H9 (cell line): ENCODE measurements at regions not wholly inside any gene's neighbourhood (a gene's known extent, or its start where the extent isn't known, plus 50 kb on each side); places are given as distances from the start of the nearest gene placed in this dataset.

Source experiments
- DNase-seq: peaks from one replicate; pipeline ENCODE4 v3.0.0-alpha.2; 2017
- H2AFZ ChIP-seq: one replicate; pipeline ENCODE4 v1.6.1; 2013; ENCODE audit warnings: mild to moderate bottlenecking, low read length, control low read depth, moderate library complexity
- H2AK5ac ChIP-seq: 2 replicates; pipeline ENCODE4 v1.6.1; 2013; ENCODE audit warnings: low read length, control low read depth, mixed read lengths; ENCODE audit not compliant: insufficient read length
- H2BK120ac ChIP-seq: one replicate; pipeline ENCODE4 v1.6.1; 2013; ENCODE audit warnings: low read depth, mild to moderate bottlenecking, low read length, control low read depth, inconsistent platforms; ENCODE audit not compliant: poor library complexity, severe bottlenecking
- H2BK12ac ChIP-seq: 2 replicates; pipeline ENCODE4 v1.6.1; 2013; ENCODE audit warnings: low read length, control low read depth, mixed read lengths, low read depth; ENCODE audit not compliant: insufficient read length
- H2BK15ac ChIP-seq: 2 replicates; pipeline ENCODE4 v1.6.1; 2013; ENCODE audit warnings: low read depth, low read length, control low read depth
- H2BK20ac ChIP-seq: one replicate; pipeline ENCODE4 v1.6.1; 2013; ENCODE audit warnings: low read depth, mild to moderate bottlenecking, low read length, control low read depth, inconsistent platforms; ENCODE audit not compliant: poor library complexity, severe bottlenecking
- H2BK5ac ChIP-seq: 2 replicates; pipeline ENCODE4 v1.6.1; 2013; ENCODE audit warnings: low read length, control low read depth, mixed read lengths; ENCODE audit not compliant: insufficient read length
- H3K14ac ChIP-seq: 2 replicates; pipeline ENCODE4 v1.6.1; 2013; ENCODE audit warnings: low read length, control low read depth; ENCODE audit not compliant: insufficient read depth
- H3K18ac ChIP-seq: 2 replicates; pipeline ENCODE4 v1.6.1; 2013; ENCODE audit warnings: low read depth, mild to moderate bottlenecking, mixed read lengths, low read length, control low read depth; ENCODE audit not compliant: insufficient read length
- H3K23ac ChIP-seq: 2 replicates; pipeline ENCODE4 v1.6.1; 2013; ENCODE audit warnings: low read length, control low read depth, mixed read lengths, low read depth; ENCODE audit not compliant: insufficient read length
- H3K23me2 ChIP-seq: 2 replicates; pipeline ENCODE4 v1.6.1; 2013; ENCODE audit warnings: low read depth, mild to moderate bottlenecking, mixed read lengths, low read length, control low read depth; ENCODE audit not compliant: insufficient read length, poor library complexity, severe bottlenecking
- H3K27ac ChIP-seq: 2 replicates; pipeline ENCODE4 v1.5.1; 2013; ENCODE audit warnings: low read length, control low read depth, mixed read lengths, low read depth; ENCODE audit not compliant: insufficient read length
- H3K27me3 ChIP-seq: 2 replicates; pipeline ENCODE4 v1.6.1; 2013; ENCODE audit warnings: low read length, control low read depth, inconsistent platforms; ENCODE audit not compliant: insufficient read depth
- H3K4ac ChIP-seq: 2 replicates; pipeline ENCODE4 v1.6.1; 2013; ENCODE audit warnings: low read depth, mild to moderate bottlenecking, control low read depth, inconsistent platforms, low read length, moderate library complexity
- H3K4me1 ChIP-seq: 2 replicates; pipeline ENCODE4 v1.6.1; 2013; ENCODE audit warnings: low read length, control low read depth, inconsistent platforms; ENCODE audit not compliant: insufficient read depth
- H3K4me2 ChIP-seq: 2 replicates; pipeline ENCODE4 v1.6.1; 2013; ENCODE audit warnings: low read length, control low read depth, mixed read lengths; ENCODE audit not compliant: insufficient read length, insufficient read depth
- H3K56ac ChIP-seq: 2 replicates; pipeline ENCODE4 v1.6.1; 2013; ENCODE audit warnings: low read depth, mild to moderate bottlenecking, mixed read lengths, low read length, control low read depth; ENCODE audit not compliant: insufficient read length
- H3K79me1 ChIP-seq: 2 replicates; pipeline ENCODE4 v1.6.1; 2013; ENCODE audit warnings: low read depth, mild to moderate bottlenecking, moderate library complexity, low read length, control low read depth, inconsistent platforms; ENCODE audit not compliant: insufficient read depth, poor library complexity, severe bottlenecking
- H3K79me2 ChIP-seq: 2 replicates; pipeline ENCODE4 v1.6.1; 2013; ENCODE audit warnings: low read length, control low read depth, inconsistent platforms; ENCODE audit not compliant: insufficient read depth
- H3K9ac ChIP-seq: 2 replicates; pipeline ENCODE4 v1.6.1; 2013; ENCODE audit warnings: low read length, control low read depth, mixed read lengths; ENCODE audit not compliant: insufficient read length; ENCODE audit errors: extremely low read depth
- H3K9me3 ChIP-seq: one replicate; pipeline ENCODE4 v1.6.1; 2013; ENCODE audit warnings: low read depth, low read length, inconsistent platforms; ENCODE audit not compliant: control insufficient read depth
- H3T11ph ChIP-seq: one replicate; pipeline ENCODE4 v1.6.1; 2013; ENCODE audit warnings: mild to moderate bottlenecking, low read length, control low read depth, inconsistent platforms
- H4K20me1 ChIP-seq: one replicate; pipeline ENCODE4 v1.6.1; 2013; ENCODE audit not compliant: control insufficient read depth, insufficient read length, insufficient read depth
- H4K5ac ChIP-seq: 2 replicates; pipeline ENCODE4 v1.6.1; 2013; ENCODE audit warnings: low read depth, mild to moderate bottlenecking, mixed read lengths, low read length, control low read depth; ENCODE audit not compliant: insufficient read length
- H4K8ac ChIP-seq: replicated peaks from 2 replicates; pipeline ENCODE4 v1.6.1; 2013; ENCODE audit warnings: low read length, control low read depth, mixed read lengths, low read depth; ENCODE audit not compliant: insufficient read length
- H4K91ac ChIP-seq: 2 replicates; pipeline ENCODE4 v1.6.1; 2013; ENCODE audit warnings: low read depth, mild to moderate bottlenecking, moderate library complexity, mixed read lengths, low read length, control low read depth; ENCODE audit not compliant: insufficient read length
- H3K27ac Mint-ChIP-seq, 3 experiments: 2 replicates in 2 of 3; 3 replicates in 1 of 3; pipeline ENCODE4 v1.8.0; 2020 to 2021; ENCODE audit warnings: mixed read lengths in 3 of 3, mild to moderate bottlenecking in 1 of 3, moderate library complexity in 1 of 3
- H3K27me3 Mint-ChIP-seq: 2 replicates; pipeline ENCODE4 v1.8.0; 2021; ENCODE audit warnings: low read depth, mild to moderate bottlenecking, moderate library complexity, mixed read lengths
- H3K36me3 Mint-ChIP-seq, 3 experiments: 2 replicates in 2 of 3; 3 replicates in 1 of 3; pipeline ENCODE4 v1.8.0; 2020 to 2021; ENCODE audit warnings: low read depth in 3 of 3, mixed read lengths in 3 of 3; ENCODE audit not compliant: insufficient read depth in 1 of 3
- H3K4me1 Mint-ChIP-seq, 2 experiments: 2 replicates each; pipeline ENCODE4 v1.8.0; 2020; ENCODE audit warnings: mixed read lengths in 2 of 2
- H3K4me3 Mint-ChIP-seq, 2 experiments: 2 replicates in 1 of 2; 3 replicates in 1 of 2; pipeline ENCODE4 v1.8.0; 2020 to 2021; ENCODE audit warnings: mild to moderate bottlenecking in 2 of 2, mixed read lengths in 2 of 2, moderate library complexity in 1 of 2
- H3K9me3 Mint-ChIP-seq, 2 experiments: 2 replicates in 1 of 2; 3 replicates in 1 of 2; pipeline ENCODE4 v1.8.0; 2020; ENCODE audit warnings: mild to moderate bottlenecking in 2 of 2, mixed read lengths in 2 of 2, moderate library complexity in 1 of 2
- WGBS: extraction: QIAGEN DNeasy Blood & Tissue Kit; methylation state at CpG from one replicate; pipeline ENCODE4 v1.1.7; 2013; ENCODE audit warnings: missing lambda C conversion rate, low lambda C conversion rate, mixed read lengths; ENCODE audit not compliant: insufficient read length; ENCODE audit errors: extremely low coverage; 5-methylcytosine and 5-hydroxymethylcytosine counted together
- TF ChIP-seq, protein P1 (sequence below): fragments of 200-600 bp; sonication (generic); conservative IDR thresholded peaks from 3 replicates; pipeline ENCODE4 v1.8.0; 2021; ENCODE audit warnings: antibody characterized with exemption, mild to moderate bottlenecking

DNA sequence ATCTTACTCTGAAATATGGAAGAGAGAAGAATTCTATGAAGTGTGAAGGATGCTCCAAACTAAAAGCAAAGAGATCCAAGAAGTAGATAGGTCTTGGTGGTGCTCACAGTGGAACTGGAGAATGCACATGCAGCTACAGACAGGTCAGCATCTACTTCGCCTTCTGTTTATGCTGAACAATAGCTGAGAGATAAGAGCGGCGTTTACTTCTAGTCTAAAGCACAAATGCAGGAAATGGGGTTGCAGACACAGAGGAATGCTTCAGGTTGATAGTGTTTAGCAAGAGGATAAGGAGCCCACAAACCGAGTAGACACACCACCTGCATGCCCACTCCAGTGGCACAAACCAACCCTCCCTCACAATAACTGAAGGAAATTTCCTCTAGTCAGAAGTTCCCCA lies 180.0 kb upstream of the RGMB start:
- Histone ChIP-seq H2BK20ac (no peak overlapping the region), H4K8ac (no peak overlapping the region), H3K23me2 (no peaks in the 10 kb centered on the region), H3K4me1 (no peaks in the 10 kb centered on the region), H3K27me3 (no peaks in the 10 kb centered on the region), H2BK15ac (no peak overlapping the region), H3K79me1 (no peaks in the 10 kb centered on the region), H3K9ac (no peak overlapping the region), H4K20me1 (no peaks in the 10 kb centered on the region), H2AFZ (no peak overlapping the region), H4K91ac (no peak overlapping the region), H3T11ph (no peak overlapping the region), H4K5ac (peak overlapping the region; percentile 53), H3K4ac (no peak overlapping the region), H3K18ac (no peak overlapping the region), H3K27ac (no peak overlapping the region), H3K14ac (no peak overlapping the region), H3K9me3 (no peaks in the 10 kb centered on the region), H2BK12ac (no peak overlapping the region), H2AK5ac (no peak overlapping the region), H3K23ac (no peak overlapping the region), H3K56ac (no peak overlapping the region), H2BK5ac (no peak overlapping the region), H3K79me2 (no peaks in the 10 kb centered on the region), H3K4me2 (no peak overlapping the region), H2BK120ac (no peak overlapping the region)
- no peak overlapping the region for H3K27ac Mint-ChIP-seq
- no peak overlapping the region for H3K4me3 Mint-ChIP-seq
- no peaks in the 10 kb centered on the region for H3K27me3 Mint-ChIP-seq
- no CpG with 5 or more reads among the region's 4 CpGs for WGBS
- no peaks in the 10 kb centered on the region for H3K4me1 Mint-ChIP-seq
- TF ChIP-seq, protein P1, sequence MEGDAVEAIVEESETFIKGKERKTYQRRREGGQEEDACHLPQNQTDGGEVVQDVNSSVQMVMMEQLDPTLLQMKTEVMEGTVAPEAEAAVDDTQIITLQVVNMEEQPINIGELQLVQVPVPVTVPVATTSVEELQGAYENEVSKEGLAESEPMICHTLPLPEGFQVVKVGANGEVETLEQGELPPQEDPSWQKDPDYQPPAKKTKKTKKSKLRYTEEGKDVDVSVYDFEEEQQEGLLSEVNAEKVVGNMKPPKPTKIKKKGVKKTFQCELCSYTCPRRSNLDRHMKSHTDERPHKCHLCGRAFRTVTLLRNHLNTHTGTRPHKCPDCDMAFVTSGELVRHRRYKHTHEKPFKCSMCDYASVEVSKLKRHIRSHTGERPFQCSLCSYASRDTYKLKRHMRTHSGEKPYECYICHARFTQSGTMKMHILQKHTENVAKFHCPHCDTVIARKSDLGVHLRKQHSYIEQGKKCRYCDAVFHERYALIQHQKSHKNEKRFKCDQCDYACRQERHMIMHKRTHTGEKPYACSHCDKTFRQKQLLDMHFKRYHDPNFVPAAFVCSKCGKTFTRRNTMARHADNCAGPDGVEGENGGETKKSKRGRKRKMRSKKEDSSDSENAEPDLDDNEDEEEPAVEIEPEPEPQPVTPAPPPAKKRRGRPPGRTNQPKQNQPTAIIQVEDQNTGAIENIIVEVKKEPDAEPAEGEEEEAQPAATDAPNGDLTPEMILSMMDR: no peak
- peaks cover 3 to 4% of the 10 kb centered on the region in 2 experiments; a peak in 3 of 5 replicates for H3K9me3 Mint-ChIP-seq
- no peak for DNase-seq
- H3K36me3 Mint-ChIP-seq: peaks cover 0 to under 1% (median 0%) of the 10 kb centered on the region in 3 experiments; a peak in 1 of 7 replicates
